ENCODE measurements at regions not wholly inside any gene's neighbourhood (a gene's known extent, or its start where the extent isn't known, plus 50 kb on each side); places are given as distances from the start of the nearest gene placed in this dataset.

DNA sequence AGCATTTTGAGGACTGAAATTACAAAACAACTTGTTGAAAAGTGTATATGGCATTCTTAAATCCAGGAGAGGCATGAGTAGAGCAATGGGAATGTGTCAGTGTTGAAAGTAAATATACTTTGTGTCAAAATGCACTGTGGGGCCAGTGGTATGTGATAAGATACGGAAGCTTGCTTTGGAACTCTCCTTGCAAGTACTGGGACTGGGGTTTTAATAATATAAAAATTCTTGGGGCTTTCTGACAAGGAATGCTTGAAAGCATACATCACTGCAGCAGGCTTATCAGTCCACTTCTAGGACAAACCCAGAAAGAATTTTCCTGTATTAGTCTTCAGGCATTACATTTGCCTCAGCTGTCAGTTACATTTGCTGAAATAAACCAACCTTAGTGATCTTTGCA, 472.8 kb upstream of the FZD8 start:
- TF ChIP-seq, protein P1, sequence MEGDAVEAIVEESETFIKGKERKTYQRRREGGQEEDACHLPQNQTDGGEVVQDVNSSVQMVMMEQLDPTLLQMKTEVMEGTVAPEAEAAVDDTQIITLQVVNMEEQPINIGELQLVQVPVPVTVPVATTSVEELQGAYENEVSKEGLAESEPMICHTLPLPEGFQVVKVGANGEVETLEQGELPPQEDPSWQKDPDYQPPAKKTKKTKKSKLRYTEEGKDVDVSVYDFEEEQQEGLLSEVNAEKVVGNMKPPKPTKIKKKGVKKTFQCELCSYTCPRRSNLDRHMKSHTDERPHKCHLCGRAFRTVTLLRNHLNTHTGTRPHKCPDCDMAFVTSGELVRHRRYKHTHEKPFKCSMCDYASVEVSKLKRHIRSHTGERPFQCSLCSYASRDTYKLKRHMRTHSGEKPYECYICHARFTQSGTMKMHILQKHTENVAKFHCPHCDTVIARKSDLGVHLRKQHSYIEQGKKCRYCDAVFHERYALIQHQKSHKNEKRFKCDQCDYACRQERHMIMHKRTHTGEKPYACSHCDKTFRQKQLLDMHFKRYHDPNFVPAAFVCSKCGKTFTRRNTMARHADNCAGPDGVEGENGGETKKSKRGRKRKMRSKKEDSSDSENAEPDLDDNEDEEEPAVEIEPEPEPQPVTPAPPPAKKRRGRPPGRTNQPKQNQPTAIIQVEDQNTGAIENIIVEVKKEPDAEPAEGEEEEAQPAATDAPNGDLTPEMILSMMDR (IDR thresholded peaks at IDR 0.05 in 2 of 3, conservative IDR thresholded peaks at IDR 0.05 in 1 of 3; ENCODE audit: borderline replicate concordance in 1 of 3, insufficient read depth in 1 of 3, low read depth in 2 of 3, low read length in 2 of 3), result no peak
- TF ChIP-seq POLR2A (IDR thresholded peaks at IDR 0.05; ENCODE audit: borderline replicate concordance, extremely low read depth, insufficient read depth, insufficient read length) (no peak), EZH2 (IDR thresholded peaks at IDR 0.05) (no peak), POLR2AphosphoS5 (IDR thresholded peaks at IDR 0.05; ENCODE audit: low read depth, low read length) (no peak), SP1 (IDR thresholded peaks at IDR 0.05; ENCODE audit: low read depth) (no peak), CBX3 (IDR thresholded peaks at IDR 0.05; ENCODE audit: low read depth) (no peak)
- TF ChIP-seq, protein P2, sequence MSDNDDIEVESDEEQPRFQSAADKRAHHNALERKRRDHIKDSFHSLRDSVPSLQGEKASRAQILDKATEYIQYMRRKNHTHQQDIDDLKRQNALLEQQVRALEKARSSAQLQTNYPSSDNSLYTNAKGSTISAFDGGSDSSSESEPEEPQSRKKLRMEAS (IDR thresholded peaks at IDR 0.05), result no peak
- TF ChIP-seq, protein P3, sequence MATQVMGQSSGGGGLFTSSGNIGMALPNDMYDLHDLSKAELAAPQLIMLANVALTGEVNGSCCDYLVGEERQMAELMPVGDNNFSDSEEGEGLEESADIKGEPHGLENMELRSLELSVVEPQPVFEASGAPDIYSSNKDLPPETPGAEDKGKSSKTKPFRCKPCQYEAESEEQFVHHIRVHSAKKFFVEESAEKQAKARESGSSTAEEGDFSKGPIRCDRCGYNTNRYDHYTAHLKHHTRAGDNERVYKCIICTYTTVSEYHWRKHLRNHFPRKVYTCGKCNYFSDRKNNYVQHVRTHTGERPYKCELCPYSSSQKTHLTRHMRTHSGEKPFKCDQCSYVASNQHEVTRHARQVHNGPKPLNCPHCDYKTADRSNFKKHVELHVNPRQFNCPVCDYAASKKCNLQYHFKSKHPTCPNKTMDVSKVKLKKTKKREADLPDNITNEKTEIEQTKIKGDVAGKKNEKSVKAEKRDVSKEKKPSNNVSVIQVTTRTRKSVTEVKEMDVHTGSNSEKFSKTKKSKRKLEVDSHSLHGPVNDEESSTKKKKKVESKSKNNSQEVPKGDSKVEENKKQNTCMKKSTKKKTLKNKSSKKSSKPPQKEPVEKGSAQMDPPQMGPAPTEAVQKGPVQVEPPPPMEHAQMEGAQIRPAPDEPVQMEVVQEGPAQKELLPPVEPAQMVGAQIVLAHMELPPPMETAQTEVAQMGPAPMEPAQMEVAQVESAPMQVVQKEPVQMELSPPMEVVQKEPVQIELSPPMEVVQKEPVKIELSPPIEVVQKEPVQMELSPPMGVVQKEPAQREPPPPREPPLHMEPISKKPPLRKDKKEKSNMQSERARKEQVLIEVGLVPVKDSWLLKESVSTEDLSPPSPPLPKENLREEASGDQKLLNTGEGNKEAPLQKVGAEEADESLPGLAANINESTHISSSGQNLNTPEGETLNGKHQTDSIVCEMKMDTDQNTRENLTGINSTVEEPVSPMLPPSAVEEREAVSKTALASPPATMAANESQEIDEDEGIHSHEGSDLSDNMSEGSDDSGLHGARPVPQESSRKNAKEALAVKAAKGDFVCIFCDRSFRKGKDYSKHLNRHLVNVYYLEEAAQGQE (IDR thresholded peaks at IDR 0.05; ENCODE audit: low read depth), result no peak
- TF ChIP-seq, protein P4, sequence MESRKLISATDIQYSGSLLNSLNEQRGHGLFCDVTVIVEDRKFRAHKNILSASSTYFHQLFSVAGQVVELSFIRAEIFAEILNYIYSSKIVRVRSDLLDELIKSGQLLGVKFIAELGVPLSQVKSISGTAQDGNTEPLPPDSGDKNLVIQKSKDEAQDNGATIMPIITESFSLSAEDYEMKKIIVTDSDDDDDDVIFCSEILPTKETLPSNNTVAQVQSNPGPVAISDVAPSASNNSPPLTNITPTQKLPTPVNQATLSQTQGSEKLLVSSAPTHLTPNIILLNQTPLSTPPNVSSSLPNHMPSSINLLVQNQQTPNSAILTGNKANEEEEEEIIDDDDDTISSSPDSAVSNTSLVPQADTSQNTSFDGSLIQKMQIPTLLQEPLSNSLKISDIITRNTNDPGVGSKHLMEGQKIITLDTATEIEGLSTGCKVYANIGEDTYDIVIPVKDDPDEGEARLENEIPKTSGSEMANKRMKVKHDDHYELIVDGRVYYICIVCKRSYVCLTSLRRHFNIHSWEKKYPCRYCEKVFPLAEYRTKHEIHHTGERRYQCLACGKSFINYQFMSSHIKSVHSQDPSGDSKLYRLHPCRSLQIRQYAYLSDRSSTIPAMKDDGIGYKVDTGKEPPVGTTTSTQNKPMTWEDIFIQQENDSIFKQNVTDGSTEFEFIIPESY (IDR thresholded peaks at IDR 0.05; ENCODE audit: extremely low read depth, insufficient replicate concordance, low read length), result no peak
